GM12892 (cell line): ENCODE measurements at regions not wholly inside any gene's neighbourhood (a gene's known extent, or its start where the extent isn't known, plus 50 kb on each side); places are given as distances from the start of the nearest gene placed in this dataset.

Source experiments
- POLR2A ChIP-seq: IDR thresholded peaks from 2 replicates; pipeline ENCODE4 v1.6.1; 2011; ENCODE audit warnings: low read depth, low read length, control low read depth
- POLR2AphosphoS5 ChIP-seq: IDR thresholded peaks from 2 replicates; pipeline ENCODE4 v1.6.1; 2011; ENCODE audit warnings: low read depth, low read length, control low read depth
- TAF1 ChIP-seq: IDR thresholded peaks from 2 replicates; pipeline ENCODE4 v1.6.1; 2011; ENCODE audit warnings: low read depth, mild to moderate bottlenecking, control low read depth, low read length, borderline replicate concordance

- no peak for TF ChIP-seq TAF1
- no peak for TF ChIP-seq POLR2A
- TF ChIP-seq POLR2AphosphoS5 = no peak
Observed at GRCh38 chr4:125042041-125042440, 272.7 kb upstream of the FAT4 start.
